D721Med (cell line): ENCODE measurements at regions not wholly inside any gene's neighbourhood (a gene's known extent, or its start where the extent isn't known, plus 50 kb on each side); places are given as distances from the start of the nearest gene placed in this dataset.

Experiments used
- DNase-seq: peaks from one replicate; pipeline ENCODE4 v3.0.0; 2011; ENCODE audit warnings: low spot score; ENCODE audit not compliant: insufficient read length
- FAIRE-seq: peaks from 2 replicates; lab custom pipeline; 2011; peaks lifted over from hg19 to GRCh38; lab: Jason Lieb, UNC
- CTCF ChIP-seq: IDR thresholded peaks from 2 replicates; pipeline ENCODE4 v1.5.1; 2012; ENCODE audit warnings: mild to moderate bottlenecking, control low read depth; ENCODE audit not compliant: insufficient read depth; ENCODE audit errors: missing control alignments

- no peak for TF ChIP-seq CTCF
- DNase-seq (no peak), FAIRE-seq (no peak)
Measured at GRCh38 chr12:94786906-94787305, 136.5 kb upstream of the TMCC3 start.

GRCh38 chr12:94783862-94784261 lies 133.5 kb upstream of the TMCC3 start:
- no peak for DNase-seq
- no peak for FAIRE-seq
- no peak for TF ChIP-seq CTCF

- no peak for FAIRE-seq
- TF ChIP-seq CTCF, result no peak
Measured at GRCh38 chr12:94783343-94783742, 133.0 kb upstream of the TMCC3 start.

GRCh38 chr12:94781835-94782234 lies 131.5 kb upstream of the TMCC3 start:
- DNase-seq (no peak), FAIRE-seq (no peak)
- TF ChIP-seq CTCF, result no peak

More at GRCh38 chr12:94783343-94783742, 133.0 kb upstream of the TMCC3 start:
- DNase-seq, result no peak

GRCh38 chr12:94779485-94779884 lies 129.1 kb upstream of the TMCC3 start:
- DNase-seq (no peak), FAIRE-seq (no peak)
- TF ChIP-seq CTCF, result no peak

- DNase-seq, result no peak
- no peak for TF ChIP-seq CTCF
- FAIRE-seq, result no peak
Measured at GRCh38 chr12:94777936-94778335, 127.6 kb upstream of the TMCC3 start.

- DNase-seq (no peak), FAIRE-seq (no peak)
- TF ChIP-seq CTCF, result no peak
Measured at GRCh38 chr12:94775710-94776109, 125.4 kb upstream of the TMCC3 start.
